Esophagus squamous epithelium (tissue), 5 donors: ENCODE measurements at regions not wholly inside any gene's neighbourhood (a gene's known extent, or its start where the extent isn't known, plus 50 kb on each side); places are given as distances from the start of the nearest gene placed in this dataset.
"Not testable (repeated sequence)": the region's sequence is repeated elsewhere in the genome, so short reads cannot be mapped to it uniquely, and the experiment has no call there.

ENCODE experiments used
- DNase-seq: peaks from one replicate; lab custom pipeline; 2025; lab: John Stamatoyannopoulos, UW
- H3K27ac ChIP-seq, 4 donors: fragments of 200-600 bp; sonication (generic); one replicate each; pipeline ENCODE4 v1.5.1; 2016 to 2019; ENCODE audit warnings: mild to moderate bottlenecking in 1 of 4
- H3K27me3 ChIP-seq, 4 donors: fragments of 200-600 bp; sonication (generic); 1 replicate in 3 of 4; 2 replicates in 1 of 4; pipeline versions ENCODE4 v1.5.1 to v1.6.0; 2017 to 2021; ENCODE audit warnings: antibody characterized with exemption in 1 of 4
- H3K36me3 ChIP-seq, 3 donors: fragments of 200-600 bp; sonication (generic); one replicate each; pipeline ENCODE4 v1.5.1; 2016 to 2019
- H3K4me1 ChIP-seq, 3 donors: fragments of 200-600 bp; sonication (generic); one replicate each; pipeline ENCODE4 v1.5.1; 2017 to 2019
- H3K4me3 ChIP-seq, 4 donors: fragments of 200-600 bp; sonication (generic); 1 replicate in 3 of 4; 2 replicates in 1 of 4; pipeline ENCODE4 v1.5.1; 2016 to 2019; ENCODE audit warnings: mild to moderate bottlenecking in 2 of 4, moderate library complexity in 1 of 4
- H3K9me3 ChIP-seq, 3 donors: fragments of 200-600 bp; sonication (generic); one replicate each; pipeline ENCODE4 v1.5.1; 2016 to 2019
- CTCF ChIP-seq, 6 experiments: fragments of 450-650 bp in 4 of 6; fragments of 200-600 bp in 2 of 6; sonication (generic) in 2 of 6; IDR thresholded peaks; one replicate each; pipeline ENCODE4 v1.5.1; 2016 to 2019; ENCODE audit warnings: antibody characterized with exemption in 6 of 6, mild to moderate bottlenecking in 4 of 6, moderate library complexity in 4 of 6
- POLR2A ChIP-seq, 4 donors: fragments of 450-650 bp; IDR thresholded peaks; one replicate each; pipeline ENCODE4 v1.6.1; 2017; ENCODE audit warnings: antibody characterized with exemption in 4 of 4, mild to moderate bottlenecking in 4 of 4, moderate library complexity in 3 of 4
- WGBS, 2 donors: methylation state at CpG; one replicate each; pipeline ENCODE4 v1.1.5; 2018; 5-methylcytosine and 5-hydroxymethylcytosine counted together
- intact Hi-C: fragments of 100-400 bp; cut with DNase I; formaldehyde crosslinking; loops from one replicate; pipeline ENCODE4 v1.15.0; 2022
- donor health status: DM: yes; HTN: yes; CAD: no.

GRCh38 chr4:83196921-83197320 is 82.4 kb upstream of the PLAC8 start:
- intact Hi-C loops = no loop called here
- peaks cover 0 to 19% (median 0%) of the 10 kb centered on the region in 3 donors for H3K4me1 ChIP-seq
- H3K27me3 ChIP-seq = no peaks in the 10 kb centered on the region
- no peaks in the 10 kb centered on the region for H3K9me3 ChIP-seq
- no peaks in the 10 kb centered on the region for H3K36me3 ChIP-seq
- DNase-seq = no peak
- WGBS, 2 donors = 84 to 100% methylated on average over 2 of the region's 2 CpGs
- peak overlapping the region; percentile 64 to 87 (median 76) for H3K27ac ChIP-seq
- TF ChIP-seq POLR2A (IDR thresholded peaks at IDR 0.05) = no peak
- TF ChIP-seq CTCF (IDR thresholded peaks at IDR 0.05) = no peak
- H3K4me3 ChIP-seq = no peak overlapping the region

- 89 to 97% methylated on average over 3 of the region's 3 CpGs for WGBS, 2 donors
- H3K27ac ChIP-seq = no peak overlapping the region
- no peaks in the 10 kb centered on the region for H3K27me3 ChIP-seq
- no peaks in the 10 kb centered on the region for H3K9me3 ChIP-seq
- DNase-seq = no peak
- intact Hi-C loops = no loop called here
- H3K4me1 ChIP-seq = peaks cover 0 to 19% (median 0%) of the 10 kb centered on the region in 3 donors
- TF ChIP-seq CTCF (IDR thresholded peaks at IDR 0.05) (no peak), POLR2A (IDR thresholded peaks at IDR 0.05) (no peak)
- H3K4me3 ChIP-seq = no peak overlapping the region
- no peaks in the 10 kb centered on the region for H3K36me3 ChIP-seq
Observed at GRCh38 chr4:83195269-83195668, 80.7 kb upstream of the PLAC8 start.

- intact Hi-C loops, H3K36me3 ChIP-seq, H3K9me3 ChIP-seq, H3K27me3 ChIP-seq, H3K27ac ChIP-seq, DNase-seq, H3K4me3 ChIP-seq: not testable (repeated sequence)
- H3K4me1 ChIP-seq = peaks cover 0 to 19% (median 0%) of the 10 kb centered on the region in 3 donors
- WGBS, 2 donors = 44 to 72% methylated on average over 7 of the region's 7 CpGs
Observed at GRCh38 chr4:83194588-83194987, 80.1 kb upstream of the PLAC8 start.

- Histone ChIP-seq H3K27ac (no peak overlapping the region), H3K36me3 (no peaks in the 10 kb centered on the region), H3K4me3 (no peak overlapping the region), H3K9me3 (no peaks in the 10 kb centered on the region), H3K27me3 (no peaks in the 10 kb centered on the region), H3K4me1 (peaks cover 0 to 11% (median 0%) of the 10 kb centered on the region in 3 donors)
- intact Hi-C loops = no loop called here
- DNase-seq = no peak
- WGBS, 2 donors = 85 to 94% methylated on average over 6 of the region's 6 CpGs
- TF ChIP-seq POLR2A (IDR thresholded peaks at IDR 0.05) = no peak
- TF ChIP-seq CTCF (IDR thresholded peaks at IDR 0.05) = no peak
Observed at GRCh38 chr4:83192634-83193033, 78.1 kb upstream of the PLAC8 start.

GRCh38 chr4:83191026-83191425 is 76.5 kb upstream of the PLAC8 start:
- peak overlapping the region in 1 of 4 donors; percentile 11 for H3K4me3 ChIP-seq
- DNase-seq = no peak
- H3K27me3 ChIP-seq = no peaks in the 10 kb centered on the region
- H3K4me1 ChIP-seq = no peaks in the 10 kb centered on the region
- WGBS, 2 donors = 76 to 82% methylated on average over 2 of the region's 2 CpGs
- TF ChIP-seq CTCF (IDR thresholded peaks at IDR 0.05) (no peak), POLR2A (IDR thresholded peaks at IDR 0.05) (no peak)
- intact Hi-C loops = no loop called here
- no peaks in the 10 kb centered on the region for H3K9me3 ChIP-seq
- no peaks in the 10 kb centered on the region for H3K36me3 ChIP-seq
- H3K27ac ChIP-seq = peak overlapping the region in 2 of 4 donors; percentile 32 to 40

GRCh38 chr4:83189631-83190136 is 75.2 kb upstream of the PLAC8 start:
- no peaks in the 10 kb centered on the region for H3K27me3 ChIP-seq
- no peak overlapping the region for H3K4me3 ChIP-seq
- WGBS, 2 donors = 62 to 64% methylated on average over 7 of the region's 7 CpGs
- H3K4me1 ChIP-seq = no peaks in the 10 kb centered on the region
- DNase-seq = no peak
- H3K9me3 ChIP-seq = no peaks in the 10 kb centered on the region
- intact Hi-C loops = no loop called here
- H3K27ac ChIP-seq = peak overlapping the region in 2 of 4 donors; percentile 32 to 40
- TF ChIP-seq POLR2A (IDR thresholded peaks at IDR 0.05) (no peak), CTCF (IDR thresholded peaks at IDR 0.05) (no peak)
- no peaks in the 10 kb centered on the region for H3K36me3 ChIP-seq
